ENCODE measurements at regions not wholly inside any gene's neighbourhood (a gene's known extent, or its start where the extent isn't known, plus 50 kb on each side); places are given as distances from the start of the nearest gene placed in this dataset.

- Histone ChIP-seq H3K9me3 (ENCODE audit: control insufficient read depth in 1 of 2, insufficient read depth in 1 of 2, low read length in 2 of 2) (no peaks in the 10 kb centered on the region), H3K27ac (ENCODE audit: low read depth in 1 of 2, low read length in 2 of 2) (no peak overlapping the region), H3K36me3 (ENCODE audit: insufficient read depth, low read length) (no peaks in the 10 kb centered on the region), H3K4me3 (ENCODE audit: low read length) (no peak overlapping the region), H3K4me1 (ENCODE audit: insufficient read depth, low read length) (no peaks in the 10 kb centered on the region), H3K27me3 (ENCODE audit: control insufficient read depth in 1 of 2, insufficient read depth in 2 of 2, low read length in 2 of 2) (no peaks in the 10 kb centered on the region)
- ATAC-seq (ENCODE audit: poor library complexity) (no peak), DNase-seq (no peak)
- Mint-ChIP-seq H3K4me3 (no peak overlapping the region), H3K4me1 (ENCODE audit: low read depth) (no peaks in the 10 kb centered on the region), H3K36me3 (ENCODE audit: low read depth) (no peaks in the 10 kb centered on the region), H3K27ac (no peak overlapping the region), H3K27me3 (no peaks in the 10 kb centered on the region), H3K9me3 (peaks cover 12% of the 10 kb centered on the region)
- ChIA-PET CTCF (no interaction called here), POLR2A (no interaction called here)
- no peak for TF ChIP-seq CTCF (IDR thresholded peaks at IDR 0.05)
- intact Hi-C loops (cut with DNase I, micrococcal nuclease): no loop called here
Observed at GRCh38 chr7:8922726-8923125, 489.3 kb downstream of the NXPH1 start.

GRCh38 chr7:8923164-8923806 lies 489.9 kb downstream of the NXPH1 start:
- POLR2A ChIA-PET: no interaction called here

GRCh38 chr7:8931906-8932646 lies 498.7 kb downstream of the NXPH1 start:
- intact Hi-C loops (cut with DNase I, micrococcal nuclease): no loop called here
- CTCF ChIA-PET: no interaction called here
- DNase-seq (no peak), ATAC-seq (ENCODE audit: poor library complexity) (no peak)
- POLR2A ChIA-PET: no interaction called here
- no peak overlapping the region for H3K27ac ChIP-seq (ENCODE audit: low read depth in 1 of 2, low read length in 2 of 2)
- Mint-ChIP-seq H3K9me3 (peaks cover 6% of the 10 kb centered on the region), H3K4me1 (ENCODE audit: low read depth) (no peaks in the 10 kb centered on the region), H3K27me3 (no peaks in the 10 kb centered on the region), H3K36me3 (ENCODE audit: low read depth) (no peaks in the 10 kb centered on the region), H3K27ac (no peak overlapping the region), H3K4me3 (no peak overlapping the region)
- H3K9me3 ChIP-seq (ENCODE audit: control insufficient read depth in 1 of 2, insufficient read depth in 1 of 2, low read length in 2 of 2): no peaks in the 10 kb centered on the region
- no peak overlapping the region for H3K4me3 ChIP-seq (ENCODE audit: low read length)
- no peaks in the 10 kb centered on the region for H3K4me1 ChIP-seq (ENCODE audit: insufficient read depth, low read length)
- no peaks in the 10 kb centered on the region for H3K27me3 ChIP-seq (ENCODE audit: control insufficient read depth in 1 of 2, insufficient read depth in 2 of 2, low read length in 2 of 2)
- TF ChIP-seq CTCF (IDR thresholded peaks at IDR 0.05): no peak
- H3K36me3 ChIP-seq (ENCODE audit: insufficient read depth, low read length): no peaks in the 10 kb centered on the region

More at GRCh38 chr7:8923164-8923806, 489.9 kb downstream of the NXPH1 start:
- H3K9me3 ChIP-seq (ENCODE audit: control insufficient read depth in 1 of 2, insufficient read depth in 1 of 2, low read length in 2 of 2): no peaks in the 10 kb centered on the region
- Mint-ChIP-seq H3K27ac (no peak overlapping the region), H3K4me3 (no peak overlapping the region), H3K4me1 (ENCODE audit: low read depth) (no peaks in the 10 kb centered on the region), H3K27me3 (no peaks in the 10 kb centered on the region), H3K9me3 (peaks cover 14% of the 10 kb centered on the region), H3K36me3 (ENCODE audit: low read depth) (no peaks in the 10 kb centered on the region)
- DNase-seq: no peak
- intact Hi-C loops (cut with DNase I, micrococcal nuclease): no loop called here
- no peak for TF ChIP-seq CTCF (IDR thresholded peaks at IDR 0.05)
- no peaks in the 10 kb centered on the region for H3K27me3 ChIP-seq (ENCODE audit: control insufficient read depth in 1 of 2, insufficient read depth in 2 of 2, low read length in 2 of 2)
- H3K4me1 ChIP-seq (ENCODE audit: insufficient read depth, low read length): no peaks in the 10 kb centered on the region
- H3K27ac ChIP-seq (ENCODE audit: low read depth in 1 of 2, low read length in 2 of 2): no peak overlapping the region
- no peak overlapping the region for H3K4me3 ChIP-seq (ENCODE audit: low read length)
- H3K36me3 ChIP-seq (ENCODE audit: insufficient read depth, low read length): no peaks in the 10 kb centered on the region
- ATAC-seq (ENCODE audit: poor library complexity): no peak
- CTCF ChIA-PET: no interaction called here
